Loucy (cell line): ENCODE measurements at regions not wholly inside any gene's neighbourhood (a gene's known extent, or its start where the extent isn't known, plus 50 kb on each side); places are given as distances from the start of the nearest gene placed in this dataset.

ENCODE experiments used
- H2AFZ ChIP-seq: fragments of 200-600 bp; sonication (generic); 2 replicates; pipeline ENCODE4 v1.6.0; 2016; ENCODE audit warnings: antibody characterized with exemption, mild to moderate bottlenecking, low read length, moderate library complexity
- H3F3A ChIP-seq: fragments of 200-600 bp; 2 replicates; pipeline ENCODE4 v1.6.0; 2016; ENCODE audit warnings: antibody characterized with exemption, low read depth, mild to moderate bottlenecking
- H3K27me3 ChIP-seq: fragments of 200-600 bp; sonication (generic); 2 replicates; pipeline ENCODE4 v1.6.1; 2014; ENCODE audit warnings: low read length, mild to moderate bottlenecking; ENCODE audit not compliant: insufficient read depth, poor library complexity, severe bottlenecking
- H3K36me3 ChIP-seq: fragments of 200-600 bp; sonication (generic); 2 replicates; pipeline ENCODE4 v1.6.1; 2016; ENCODE audit warnings: low read length; ENCODE audit not compliant: insufficient read depth
- H3K4me1 ChIP-seq: fragments of 200-600 bp; sonication (generic); 2 replicates; pipeline ENCODE4 v1.5.1; 2014; ENCODE audit warnings: low read length, mild to moderate bottlenecking; ENCODE audit not compliant: insufficient read depth, poor library complexity, severe bottlenecking
- H3K4me2 ChIP-seq: fragments of 200-600 bp; sonication (generic); 2 replicates; pipeline ENCODE4 v1.6.0; 2014; ENCODE audit warnings: antibody characterized with exemption, low read length, low read depth, mild to moderate bottlenecking; ENCODE audit not compliant: poor library complexity, severe bottlenecking
- H3K4me3 ChIP-seq: fragments of 200-600 bp; sonication (generic); 2 replicates; pipeline ENCODE4 v1.5.1; 2014; ENCODE audit warnings: low read length, mild to moderate bottlenecking, mixed read lengths; ENCODE audit not compliant: poor library complexity, severe bottlenecking
- H3K79me2 ChIP-seq: fragments of 200-600 bp; sonication (generic); 2 replicates; pipeline ENCODE4 v1.6.1; 2014; ENCODE audit warnings: low read length; ENCODE audit not compliant: insufficient read depth
- H3K9ac ChIP-seq: fragments of 200-600 bp; sonication (generic); 2 replicates; pipeline ENCODE4 v1.6.0; 2014; ENCODE audit warnings: mild to moderate bottlenecking, low read depth, low read length, moderate library complexity; ENCODE audit not compliant: poor library complexity, severe bottlenecking
- H3K9me2 ChIP-seq: fragments of 200-600 bp; sonication (generic); replicated peaks from 2 replicates; pipeline ENCODE4 v1.6.1; 2016; ENCODE audit warnings: low read depth, low read length, mixed read lengths
- H3K9me3 ChIP-seq: fragments of 200-600 bp; sonication (generic); 2 replicates; pipeline ENCODE4 v1.6.1; 2014; ENCODE audit warnings: mild to moderate bottlenecking, antibody characterized with exemption, low read length, low read depth; ENCODE audit not compliant: insufficient read depth
- H4K20me1 ChIP-seq: fragments of 200-600 bp; sonication (generic); 2 replicates; pipeline ENCODE4 v1.6.0; 2014; ENCODE audit warnings: antibody characterized with exemption, low read length, mild to moderate bottlenecking; ENCODE audit not compliant: insufficient read depth, poor library complexity, severe bottlenecking
- CTCF ChIP-seq: fragments of 200-600 bp; sonication (generic); conservative IDR thresholded peaks from 2 replicates; pipeline ENCODE4 v1.5.1; 2014; ENCODE audit warnings: mild to moderate bottlenecking, antibody characterized with exemption, low read length
- EZH2phosphoT487 ChIP-seq: fragments of 200-600 bp; IDR thresholded peaks from 2 replicates; pipeline ENCODE4 v1.6.1; 2018; ENCODE audit warnings: antibody characterized with exemption, mild to moderate bottlenecking, moderate library complexity, borderline replicate concordance

GRCh38 chr16:64736857-64737256, 385.0 kb downstream of the CDH11 start:
- no peaks in the 10 kb centered on the region for H3K9me2 ChIP-seq
- H3K27me3 ChIP-seq: no peaks in the 10 kb centered on the region
- H3K4me1 ChIP-seq: no peaks in the 10 kb centered on the region
- no peak overlapping the region for H3K4me2 ChIP-seq
- H2AFZ ChIP-seq: no peak overlapping the region
- no peak overlapping the region for H3K4me3 ChIP-seq
- no peaks in the 10 kb centered on the region for H3K9me3 ChIP-seq
- H3K9ac ChIP-seq: no peak overlapping the region
- H4K20me1 ChIP-seq: no peaks in the 10 kb centered on the region
- no peaks in the 10 kb centered on the region for H3K36me3 ChIP-seq
- no peaks in the 10 kb centered on the region for H3K79me2 ChIP-seq
- TF ChIP-seq CTCF: no peak
- TF ChIP-seq EZH2phosphoT487: no peak
- H3F3A ChIP-seq: no peaks in the 10 kb centered on the region

GRCh38 chr16:64731891-64732290, 390.0 kb downstream of the CDH11 start:
- TF ChIP-seq EZH2phosphoT487: no peak
- TF ChIP-seq CTCF: no peak
- no peaks in the 10 kb centered on the region for H3K79me2 ChIP-seq
- no peaks in the 10 kb centered on the region for H3K27me3 ChIP-seq
- H3K4me3 ChIP-seq: no peak overlapping the region
- H3K9ac ChIP-seq: no peak overlapping the region
- H3K9me3 ChIP-seq: no peaks in the 10 kb centered on the region
- H3K4me1 ChIP-seq: no peaks in the 10 kb centered on the region
- no peaks in the 10 kb centered on the region for H3F3A ChIP-seq
- H2AFZ ChIP-seq: no peak overlapping the region
- no peaks in the 10 kb centered on the region for H3K36me3 ChIP-seq
- no peaks in the 10 kb centered on the region for H3K9me2 ChIP-seq
- H4K20me1 ChIP-seq: no peaks in the 10 kb centered on the region
- H3K4me2 ChIP-seq: no peak overlapping the region

GRCh38 chr16:64730261-64730660, 391.6 kb downstream of the CDH11 start:
- Histone ChIP-seq H3K4me3 (no peak overlapping the region), H3F3A (no peaks in the 10 kb centered on the region), H3K27me3 (no peaks in the 10 kb centered on the region), H3K79me2 (no peaks in the 10 kb centered on the region), H3K36me3 (no peaks in the 10 kb centered on the region), H3K4me1 (no peaks in the 10 kb centered on the region), H3K9ac (no peak overlapping the region), H3K9me2 (no peaks in the 10 kb centered on the region), H4K20me1 (no peaks in the 10 kb centered on the region), H2AFZ (no peak overlapping the region), H3K4me2 (no peak overlapping the region), H3K9me3 (no peaks in the 10 kb centered on the region)
- no peak for TF ChIP-seq EZH2phosphoT487
- no peak for TF ChIP-seq CTCF
